H9 (cell line): ENCODE measurements at regions not wholly inside any gene's neighbourhood (a gene's known extent, or its start where the extent isn't known, plus 50 kb on each side); places are given as distances from the start of the nearest gene placed in this dataset.

ENCODE experiments used
- DNase-seq: peaks from one replicate; pipeline ENCODE4 v3.0.0-alpha.2; 2017
- H2AFZ ChIP-seq: one replicate; pipeline ENCODE4 v1.6.1; 2013; ENCODE audit warnings: mild to moderate bottlenecking, low read length, control low read depth, moderate library complexity
- H2AK5ac ChIP-seq: 2 replicates; pipeline ENCODE4 v1.6.1; 2013; ENCODE audit warnings: low read length, control low read depth, mixed read lengths; ENCODE audit not compliant: insufficient read length
- H2BK120ac ChIP-seq: one replicate; pipeline ENCODE4 v1.6.1; 2013; ENCODE audit warnings: low read depth, mild to moderate bottlenecking, low read length, control low read depth, inconsistent platforms; ENCODE audit not compliant: poor library complexity, severe bottlenecking
- H2BK12ac ChIP-seq: 2 replicates; pipeline ENCODE4 v1.6.1; 2013; ENCODE audit warnings: low read length, control low read depth, mixed read lengths, low read depth; ENCODE audit not compliant: insufficient read length
- H2BK15ac ChIP-seq: 2 replicates; pipeline ENCODE4 v1.6.1; 2013; ENCODE audit warnings: low read depth, low read length, control low read depth
- H2BK20ac ChIP-seq: one replicate; pipeline ENCODE4 v1.6.1; 2013; ENCODE audit warnings: low read depth, mild to moderate bottlenecking, low read length, control low read depth, inconsistent platforms; ENCODE audit not compliant: poor library complexity, severe bottlenecking
- H2BK5ac ChIP-seq: 2 replicates; pipeline ENCODE4 v1.6.1; 2013; ENCODE audit warnings: low read length, control low read depth, mixed read lengths; ENCODE audit not compliant: insufficient read length
- H3K14ac ChIP-seq: 2 replicates; pipeline ENCODE4 v1.6.1; 2013; ENCODE audit warnings: low read length, control low read depth; ENCODE audit not compliant: insufficient read depth
- H3K18ac ChIP-seq: 2 replicates; pipeline ENCODE4 v1.6.1; 2013; ENCODE audit warnings: low read depth, mild to moderate bottlenecking, mixed read lengths, low read length, control low read depth; ENCODE audit not compliant: insufficient read length
- H3K23ac ChIP-seq: 2 replicates; pipeline ENCODE4 v1.6.1; 2013; ENCODE audit warnings: low read length, control low read depth, mixed read lengths, low read depth; ENCODE audit not compliant: insufficient read length
- H3K23me2 ChIP-seq: 2 replicates; pipeline ENCODE4 v1.6.1; 2013; ENCODE audit warnings: low read depth, mild to moderate bottlenecking, mixed read lengths, low read length, control low read depth; ENCODE audit not compliant: insufficient read length, poor library complexity, severe bottlenecking
- H3K27ac ChIP-seq: 2 replicates; pipeline ENCODE4 v1.5.1; 2013; ENCODE audit warnings: low read length, control low read depth, mixed read lengths, low read depth; ENCODE audit not compliant: insufficient read length
- H3K27me3 ChIP-seq: 2 replicates; pipeline ENCODE4 v1.6.1; 2013; ENCODE audit warnings: low read length, control low read depth, inconsistent platforms; ENCODE audit not compliant: insufficient read depth
- H3K4ac ChIP-seq: 2 replicates; pipeline ENCODE4 v1.6.1; 2013; ENCODE audit warnings: low read depth, mild to moderate bottlenecking, control low read depth, inconsistent platforms, low read length, moderate library complexity
- H3K4me1 ChIP-seq: 2 replicates; pipeline ENCODE4 v1.6.1; 2013; ENCODE audit warnings: low read length, control low read depth, inconsistent platforms; ENCODE audit not compliant: insufficient read depth
- H3K4me2 ChIP-seq: 2 replicates; pipeline ENCODE4 v1.6.1; 2013; ENCODE audit warnings: low read length, control low read depth, mixed read lengths; ENCODE audit not compliant: insufficient read length, insufficient read depth
- H3K56ac ChIP-seq: 2 replicates; pipeline ENCODE4 v1.6.1; 2013; ENCODE audit warnings: low read depth, mild to moderate bottlenecking, mixed read lengths, low read length, control low read depth; ENCODE audit not compliant: insufficient read length
- H3K79me1 ChIP-seq: 2 replicates; pipeline ENCODE4 v1.6.1; 2013; ENCODE audit warnings: low read depth, mild to moderate bottlenecking, moderate library complexity, low read length, control low read depth, inconsistent platforms; ENCODE audit not compliant: insufficient read depth, poor library complexity, severe bottlenecking
- H3K79me2 ChIP-seq: 2 replicates; pipeline ENCODE4 v1.6.1; 2013; ENCODE audit warnings: low read length, control low read depth, inconsistent platforms; ENCODE audit not compliant: insufficient read depth
- H3K9ac ChIP-seq: 2 replicates; pipeline ENCODE4 v1.6.1; 2013; ENCODE audit warnings: low read length, control low read depth, mixed read lengths; ENCODE audit not compliant: insufficient read length; ENCODE audit errors: extremely low read depth
- H3K9me3 ChIP-seq: one replicate; pipeline ENCODE4 v1.6.1; 2013; ENCODE audit warnings: low read depth, low read length, inconsistent platforms; ENCODE audit not compliant: control insufficient read depth
- H3T11ph ChIP-seq: one replicate; pipeline ENCODE4 v1.6.1; 2013; ENCODE audit warnings: mild to moderate bottlenecking, low read length, control low read depth, inconsistent platforms
- H4K20me1 ChIP-seq: one replicate; pipeline ENCODE4 v1.6.1; 2013; ENCODE audit not compliant: control insufficient read depth, insufficient read length, insufficient read depth
- H4K5ac ChIP-seq: 2 replicates; pipeline ENCODE4 v1.6.1; 2013; ENCODE audit warnings: low read depth, mild to moderate bottlenecking, mixed read lengths, low read length, control low read depth; ENCODE audit not compliant: insufficient read length
- H4K8ac ChIP-seq: replicated peaks from 2 replicates; pipeline ENCODE4 v1.6.1; 2013; ENCODE audit warnings: low read length, control low read depth, mixed read lengths, low read depth; ENCODE audit not compliant: insufficient read length
- H4K91ac ChIP-seq: 2 replicates; pipeline ENCODE4 v1.6.1; 2013; ENCODE audit warnings: low read depth, mild to moderate bottlenecking, moderate library complexity, mixed read lengths, low read length, control low read depth; ENCODE audit not compliant: insufficient read length
- H3K27ac Mint-ChIP-seq, 3 experiments: 2 replicates in 2 of 3; 3 replicates in 1 of 3; pipeline ENCODE4 v1.8.0; 2020 to 2021; ENCODE audit warnings: mixed read lengths in 3 of 3, mild to moderate bottlenecking in 1 of 3, moderate library complexity in 1 of 3
- H3K27me3 Mint-ChIP-seq: 2 replicates; pipeline ENCODE4 v1.8.0; 2021; ENCODE audit warnings: low read depth, mild to moderate bottlenecking, moderate library complexity, mixed read lengths
- H3K36me3 Mint-ChIP-seq, 3 experiments: 2 replicates in 2 of 3; 3 replicates in 1 of 3; pipeline ENCODE4 v1.8.0; 2020 to 2021; ENCODE audit warnings: low read depth in 3 of 3, mixed read lengths in 3 of 3; ENCODE audit not compliant: insufficient read depth in 1 of 3
- H3K4me1 Mint-ChIP-seq, 2 experiments: 2 replicates each; pipeline ENCODE4 v1.8.0; 2020; ENCODE audit warnings: mixed read lengths in 2 of 2
- H3K4me3 Mint-ChIP-seq, 2 experiments: 2 replicates in 1 of 2; 3 replicates in 1 of 2; pipeline ENCODE4 v1.8.0; 2020 to 2021; ENCODE audit warnings: mild to moderate bottlenecking in 2 of 2, mixed read lengths in 2 of 2, moderate library complexity in 1 of 2
- H3K9me3 Mint-ChIP-seq, 2 experiments: 2 replicates in 1 of 2; 3 replicates in 1 of 2; pipeline ENCODE4 v1.8.0; 2020; ENCODE audit warnings: mild to moderate bottlenecking in 2 of 2, mixed read lengths in 2 of 2, moderate library complexity in 1 of 2
- WGBS: extraction: QIAGEN DNeasy Blood & Tissue Kit; methylation state at CpG from one replicate; pipeline ENCODE4 v1.1.7; 2013; ENCODE audit warnings: missing lambda C conversion rate, low lambda C conversion rate, mixed read lengths; ENCODE audit not compliant: insufficient read length; ENCODE audit errors: extremely low coverage; 5-methylcytosine and 5-hydroxymethylcytosine counted together
- TF ChIP-seq, protein P1 (sequence below): fragments of 200-600 bp; sonication (generic); conservative IDR thresholded peaks from 3 replicates; pipeline ENCODE4 v1.8.0; 2021; ENCODE audit warnings: antibody characterized with exemption, mild to moderate bottlenecking

- Histone ChIP-seq H2AK5ac (no peak overlapping the region), H3K27ac (no peak overlapping the region), H3K56ac (no peak overlapping the region), H2BK20ac (no peak overlapping the region), H4K20me1 (no peaks in the 10 kb centered on the region), H3K14ac (no peak overlapping the region), H3T11ph (no peak overlapping the region), H3K4ac (no peak overlapping the region), H3K4me1 (peaks cover 4% of the 10 kb centered on the region), H3K23ac (no peak overlapping the region), H3K79me1 (no peaks in the 10 kb centered on the region), H2AFZ (no peak overlapping the region), H3K4me2 (no peak overlapping the region), H4K91ac (no peak overlapping the region), H4K5ac (no peak overlapping the region), H3K18ac (no peak overlapping the region), H3K9me3 (no peaks in the 10 kb centered on the region), H2BK5ac (no peak overlapping the region), H3K27me3 (no peaks in the 10 kb centered on the region), H2BK15ac (no peak overlapping the region), H3K79me2 (no peaks in the 10 kb centered on the region), H2BK120ac (no peak overlapping the region), H3K23me2 (no peaks in the 10 kb centered on the region), H3K9ac (no peak overlapping the region), H2BK12ac (no peak overlapping the region), H4K8ac (no peak overlapping the region)
- WGBS, result no CpG with 5 or more reads among the region's 3 CpGs
- no peak overlapping the region for H3K4me3 Mint-ChIP-seq
- no peak for DNase-seq
- peaks cover 0 to 2% (median under 1%) of the 10 kb centered on the region in 3 experiments; a peak in 3 of 7 replicates for H3K36me3 Mint-ChIP-seq
- H3K4me1 Mint-ChIP-seq, result peaks cover 7 to 8% of the 10 kb centered on the region in 2 experiments
- no peaks in the 10 kb centered on the region for H3K9me3 Mint-ChIP-seq
- H3K27me3 Mint-ChIP-seq, result no peaks in the 10 kb centered on the region; the same call in 1 of the 2 replicates
- H3K27ac Mint-ChIP-seq, result no peak overlapping the region
- TF ChIP-seq, protein P1, sequence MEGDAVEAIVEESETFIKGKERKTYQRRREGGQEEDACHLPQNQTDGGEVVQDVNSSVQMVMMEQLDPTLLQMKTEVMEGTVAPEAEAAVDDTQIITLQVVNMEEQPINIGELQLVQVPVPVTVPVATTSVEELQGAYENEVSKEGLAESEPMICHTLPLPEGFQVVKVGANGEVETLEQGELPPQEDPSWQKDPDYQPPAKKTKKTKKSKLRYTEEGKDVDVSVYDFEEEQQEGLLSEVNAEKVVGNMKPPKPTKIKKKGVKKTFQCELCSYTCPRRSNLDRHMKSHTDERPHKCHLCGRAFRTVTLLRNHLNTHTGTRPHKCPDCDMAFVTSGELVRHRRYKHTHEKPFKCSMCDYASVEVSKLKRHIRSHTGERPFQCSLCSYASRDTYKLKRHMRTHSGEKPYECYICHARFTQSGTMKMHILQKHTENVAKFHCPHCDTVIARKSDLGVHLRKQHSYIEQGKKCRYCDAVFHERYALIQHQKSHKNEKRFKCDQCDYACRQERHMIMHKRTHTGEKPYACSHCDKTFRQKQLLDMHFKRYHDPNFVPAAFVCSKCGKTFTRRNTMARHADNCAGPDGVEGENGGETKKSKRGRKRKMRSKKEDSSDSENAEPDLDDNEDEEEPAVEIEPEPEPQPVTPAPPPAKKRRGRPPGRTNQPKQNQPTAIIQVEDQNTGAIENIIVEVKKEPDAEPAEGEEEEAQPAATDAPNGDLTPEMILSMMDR, result no peak
Measured at GRCh38 chr12:89059056-89059455, 293.2 kb downstream of the DUSP6 start.
